Lung (tissue), 11 donors: ENCODE measurements at regions not wholly inside any gene's neighbourhood (a gene's known extent, or its start where the extent isn't known, plus 50 kb on each side); places are given as distances from the start of the nearest gene placed in this dataset.

Source experiments
- ATAC-seq: fragments of 200-7000 bp; cut with Tn5 transposase; one replicate; pipeline ENCODE4 v1.9.1; 2020; ENCODE audit warnings: moderate number of reproducible peaks; ENCODE audit not compliant: insufficient read depth, low FRiP score
- DNase-seq, 3 donors: peaks; one replicate each; pipeline ENCODE4 v3.0.0-alpha.2; 2013 to 2017
- H3K27ac ChIP-seq, 2 donors: one replicate each; pipeline ENCODE4 v1.5.1; 2013; ENCODE audit warnings: mild to moderate bottlenecking in 2 of 2, moderate library complexity in 2 of 2, control low read depth in 1 of 2, inconsistent platforms in 1 of 2, low read depth in 1 of 2, low read length in 1 of 2
- H3K27me3 ChIP-seq, 3 donors: one replicate each; pipeline ENCODE4 v1.5.1; 2013; ENCODE audit warnings: low read length in 2 of 3; ENCODE audit not compliant: control insufficient read depth in 3 of 3, insufficient read depth in 3 of 3
- H3K36me3 ChIP-seq, 4 donors: one replicate each; pipeline ENCODE4 v1.5.1; 2013; ENCODE audit warnings: low read length in 4 of 4, mild to moderate bottlenecking in 1 of 4, moderate library complexity in 1 of 4; ENCODE audit not compliant: control insufficient read depth in 4 of 4, insufficient read depth in 4 of 4
- H3K4me1 ChIP-seq, 5 donors: one replicate each; pipeline ENCODE4 v1.5.1; 2013; ENCODE audit warnings: low read length in 5 of 5, mild to moderate bottlenecking in 2 of 5, moderate library complexity in 1 of 5; ENCODE audit not compliant: control insufficient read depth in 5 of 5, insufficient read depth in 5 of 5
- H3K4me3 ChIP-seq: one replicate; pipeline ENCODE4 v1.5.1; 2013; ENCODE audit warnings: mild to moderate bottlenecking, control low read depth, moderate library complexity
- H3K9ac ChIP-seq, 2 donors: one replicate each; pipeline ENCODE4 v1.5.1; 2013; ENCODE audit warnings: low read length in 2 of 2, control low read depth in 1 of 2; ENCODE audit not compliant: insufficient read depth in 1 of 2
- H3K9me3 ChIP-seq, 4 donors: one replicate each; pipeline ENCODE4 v1.5.1; 2013; ENCODE audit warnings: low read length in 3 of 4, mild to moderate bottlenecking in 1 of 4, moderate library complexity in 1 of 4; ENCODE audit not compliant: control insufficient read depth in 4 of 4, insufficient read depth in 3 of 4
- WGBS, 2 donors: extraction: QIAGEN DNeasy Blood & Tissue Kit; methylation state at CpG; one replicate each; pipeline ENCODE4 v1.1.7; 2013; 5-methylcytosine and 5-hydroxymethylcytosine counted together
- TF ChIP-seq, protein P1 (sequence below): IDR thresholded peaks from 2 replicates; pipeline ENCODE4 v1.5.1; 2012; ENCODE audit warnings: mild to moderate bottlenecking; ENCODE audit errors: control extremely low read depth, extremely low read depth
- donor health status: control.
- donor health status: control.
- donor health status: Bipolar disorder and iron deficiency.
- donor health status: healthy.
- donor health status: DM: yes; HTN: yes; CAD: no.

DNA sequence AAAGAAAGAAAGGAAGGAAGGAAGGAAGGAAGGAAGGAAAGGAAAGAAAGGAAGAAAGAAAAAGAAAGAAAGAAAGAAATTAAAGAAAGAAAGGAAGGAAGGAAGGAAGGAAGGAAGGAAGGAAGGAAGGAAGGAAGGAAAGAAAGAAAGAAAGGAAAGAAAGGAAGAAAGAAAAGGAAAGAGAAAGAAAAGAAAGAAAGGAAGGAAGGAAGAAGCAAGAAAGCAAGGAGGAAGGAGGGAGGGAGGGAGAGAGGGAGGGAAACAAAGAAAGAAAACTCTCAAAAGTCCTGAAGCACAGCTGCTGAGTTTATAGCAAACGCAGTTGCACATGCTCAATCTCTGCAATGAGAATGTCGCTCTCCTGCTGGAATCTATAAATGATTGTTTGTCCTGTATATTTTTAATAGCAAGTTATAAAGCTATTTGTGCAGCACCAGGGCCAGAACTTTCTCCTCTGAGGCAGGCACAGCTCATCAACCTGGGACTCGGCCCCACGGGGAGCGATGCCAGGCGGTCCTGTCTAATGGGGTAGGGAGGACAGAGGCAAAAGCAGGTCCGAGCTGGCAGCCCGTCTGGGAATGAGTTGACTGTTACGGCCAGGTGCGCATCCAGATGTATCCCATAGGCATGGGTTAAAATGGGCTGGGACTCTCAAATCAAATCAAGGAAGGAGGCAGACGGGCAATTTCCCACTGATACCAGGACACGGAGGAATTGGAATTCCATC lies 118.0 kb upstream of the PFKP start:
- Histone ChIP-seq H3K4me1 (no peaks in the 10 kb centered on the region), H3K36me3 (no peaks in the 10 kb centered on the region), H3K27me3 (peaks cover 0 to 8% (median 2%) of the 10 kb centered on the region in 3 donors), H3K9ac (no peak overlapping the region), H3K27ac (no peak overlapping the region), H3K9me3 (peaks cover 0 to 2% (median 0%) of the 10 kb centered on the region in 4 donors), H3K4me3 (no peak overlapping the region)
- TF ChIP-seq, protein P1, sequence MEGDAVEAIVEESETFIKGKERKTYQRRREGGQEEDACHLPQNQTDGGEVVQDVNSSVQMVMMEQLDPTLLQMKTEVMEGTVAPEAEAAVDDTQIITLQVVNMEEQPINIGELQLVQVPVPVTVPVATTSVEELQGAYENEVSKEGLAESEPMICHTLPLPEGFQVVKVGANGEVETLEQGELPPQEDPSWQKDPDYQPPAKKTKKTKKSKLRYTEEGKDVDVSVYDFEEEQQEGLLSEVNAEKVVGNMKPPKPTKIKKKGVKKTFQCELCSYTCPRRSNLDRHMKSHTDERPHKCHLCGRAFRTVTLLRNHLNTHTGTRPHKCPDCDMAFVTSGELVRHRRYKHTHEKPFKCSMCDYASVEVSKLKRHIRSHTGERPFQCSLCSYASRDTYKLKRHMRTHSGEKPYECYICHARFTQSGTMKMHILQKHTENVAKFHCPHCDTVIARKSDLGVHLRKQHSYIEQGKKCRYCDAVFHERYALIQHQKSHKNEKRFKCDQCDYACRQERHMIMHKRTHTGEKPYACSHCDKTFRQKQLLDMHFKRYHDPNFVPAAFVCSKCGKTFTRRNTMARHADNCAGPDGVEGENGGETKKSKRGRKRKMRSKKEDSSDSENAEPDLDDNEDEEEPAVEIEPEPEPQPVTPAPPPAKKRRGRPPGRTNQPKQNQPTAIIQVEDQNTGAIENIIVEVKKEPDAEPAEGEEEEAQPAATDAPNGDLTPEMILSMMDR: no peak
- WGBS, 2 donors: 83 to 89% methylated on average over 12 of the region's 12 CpGs
- ATAC-seq: no peak
- DNase-seq: no peak

DNA sequence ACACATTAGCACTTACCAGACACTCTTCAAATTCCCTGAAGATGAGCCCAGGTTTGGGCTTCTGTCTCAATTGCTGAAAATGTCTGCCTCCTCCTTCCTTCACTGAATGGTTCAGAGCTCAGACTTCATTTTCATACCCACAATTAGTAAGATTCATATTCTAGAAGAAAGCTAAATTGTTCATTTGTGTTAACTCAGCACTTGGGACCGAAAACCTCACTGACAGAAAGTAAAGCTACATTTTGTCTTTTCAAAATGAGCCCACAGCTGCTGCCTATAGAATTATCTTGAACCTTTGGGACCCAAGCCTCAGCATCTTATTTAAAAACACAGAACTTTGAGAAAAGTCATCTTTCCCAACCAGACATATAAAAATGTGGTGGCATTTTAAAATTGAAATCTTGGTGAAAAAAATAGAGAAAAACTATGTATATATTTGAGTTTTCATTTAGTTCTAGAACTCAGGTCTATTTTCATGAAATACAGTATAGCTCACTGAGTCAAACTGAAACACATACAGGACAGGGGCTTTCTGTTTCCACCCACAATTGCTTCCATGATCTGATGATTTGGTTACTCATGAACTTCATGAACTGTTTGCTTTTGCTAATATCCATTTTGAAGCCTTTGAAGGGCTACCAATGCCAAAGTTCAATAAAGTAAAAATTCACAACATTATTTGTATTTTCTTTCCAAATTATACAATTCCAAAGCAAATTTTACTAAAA lies 119.1 kb upstream of the PFKP start:
- Histone ChIP-seq H3K4me1 (no peaks in the 10 kb centered on the region), H3K27ac (no peak overlapping the region), H3K4me3 (no peak overlapping the region), H3K36me3 (no peaks in the 10 kb centered on the region), H3K9ac (no peak overlapping the region), H3K9me3 (no peaks in the 10 kb centered on the region), H3K27me3 (peaks cover 0 to 8% (median 2%) of the 10 kb centered on the region in 3 donors)
- TF ChIP-seq, protein P1: no peak
- no peak for ATAC-seq
- no peak for DNase-seq
- 85 to 86% methylated on average over 1 of the region's 1 CpG for WGBS, 2 donors

DNA sequence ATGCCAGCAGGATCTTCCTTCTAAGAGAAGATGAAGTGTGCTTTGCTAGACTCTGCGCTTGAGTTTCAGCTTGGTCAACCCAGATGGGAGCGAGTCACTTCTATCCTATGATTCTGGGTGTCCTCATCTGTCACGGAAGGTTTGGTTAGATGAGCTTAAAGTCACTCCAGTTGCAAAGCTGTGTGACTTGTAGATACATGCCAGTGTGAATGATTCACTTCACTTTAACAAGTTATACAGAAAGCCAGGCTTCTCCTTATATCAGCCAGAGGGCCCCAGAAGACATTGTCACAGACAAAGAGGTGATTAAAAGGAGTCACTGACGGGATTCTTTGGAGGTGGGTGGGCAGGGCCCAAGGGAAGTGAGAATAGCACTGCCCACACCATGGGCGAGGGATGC lies 122.6 kb upstream of the PFKP start:
- Histone ChIP-seq H3K4me1 (no peaks in the 10 kb centered on the region), H3K9me3 (peaks cover 0 to 2% (median 0%) of the 10 kb centered on the region in 4 donors), H3K4me3 (no peak overlapping the region), H3K27me3 (no peaks in the 10 kb centered on the region), H3K9ac (no peak overlapping the region), H3K27ac (no peak overlapping the region), H3K36me3 (no peaks in the 10 kb centered on the region)
- TF ChIP-seq, protein P1: no peak
- 81 to 87% methylated on average over 5 of the region's 5 CpGs for WGBS, 2 donors
- no peak for ATAC-seq
- no peak for DNase-seq
